CD4-positive, CD25-positive, alpha-beta regulatory T cell (primary cell): ENCODE measurements at regions not wholly inside any gene's neighbourhood (a gene's known extent, or its start where the extent isn't known, plus 50 kb on each side); places are given as distances from the start of the nearest gene placed in this dataset.

Experiments used
- ATAC-seq, 2 donors: fragments of 150-1000 bp; cut with Tn5 transposase; one replicate each; pipeline ENCODE4 v1.10.0; 2021; ENCODE audit warnings: low read depth in 2 of 2, moderate number of reproducible peaks in 2 of 2, moderate library complexity in 1 of 2
- DNase-seq, 3 donors: peaks; one replicate each; pipeline versions ENCODE4 v3.0.0 to v3.0.0-alpha.2; 2012 to 2022; ENCODE audit warnings: mixed read lengths in 1 of 3
- H3K27ac ChIP-seq: one replicate; pipeline ENCODE4 v1.7.0; 2013; ENCODE audit warnings: mild to moderate bottlenecking, low read length; ENCODE audit not compliant: insufficient read depth, poor library complexity, severe bottlenecking
- H3K27me3 ChIP-seq: one replicate; pipeline ENCODE4 v1.7.0; 2013; ENCODE audit warnings: low read length; ENCODE audit not compliant: control insufficient read depth, insufficient read depth
- H3K36me3 ChIP-seq: one replicate; pipeline ENCODE4 v1.7.0; 2013; ENCODE audit warnings: mild to moderate bottlenecking, low read length, moderate library complexity; ENCODE audit not compliant: control insufficient read depth, insufficient read depth
- H3K4me1 ChIP-seq: 2 replicates; pipeline ENCODE4 v1.7.0; 2013; ENCODE audit warnings: mild to moderate bottlenecking, low read length; ENCODE audit not compliant: insufficient read depth, control insufficient read depth, poor library complexity, severe bottlenecking
- H3K4me3 ChIP-seq: one replicate; pipeline ENCODE4 v1.7.0; 2013; ENCODE audit warnings: low read depth, mild to moderate bottlenecking, low read length, moderate library complexity
- H3K9me3 ChIP-seq, 2 experiments: 1 replicate in 1 of 2; 2 replicates in 1 of 2; pipeline ENCODE4 v1.7.0; 2013; ENCODE audit warnings: low read length in 2 of 2, mild to moderate bottlenecking in 1 of 2, moderate library complexity in 1 of 2; ENCODE audit not compliant: control insufficient read depth in 2 of 2
- H3K27ac Mint-ChIP-seq, 3 donors: one replicate each; pipeline ENCODE4 v1.8.0; 2020 to 2022; ENCODE audit warnings: mild to moderate bottlenecking in 3 of 3, mixed read lengths in 3 of 3, moderate library complexity in 2 of 3
- H3K27me3 Mint-ChIP-seq: one replicate; pipeline ENCODE4 v1.8.0; 2022; ENCODE audit warnings: mild to moderate bottlenecking, mixed read lengths
- H3K36me3 Mint-ChIP-seq: one replicate; pipeline ENCODE4 v1.8.0; 2020; ENCODE audit warnings: mixed read lengths
- H3K4me1 Mint-ChIP-seq, 4 donors: one replicate each; pipeline ENCODE4 v1.8.0; 2020 to 2022; ENCODE audit warnings: mixed read lengths in 4 of 4, mild to moderate bottlenecking in 1 of 4
- H3K4me3 Mint-ChIP-seq, 4 donors: one replicate each; pipeline ENCODE4 v1.8.0; 2020 to 2022; ENCODE audit warnings: mild to moderate bottlenecking in 4 of 4, mixed read lengths in 4 of 4, moderate library complexity in 3 of 4
- H3K9me3 Mint-ChIP-seq, 7 donors: one replicate each; pipeline ENCODE4 v1.8.0; 2020 to 2022; ENCODE audit warnings: mixed read lengths in 7 of 7, mild to moderate bottlenecking in 3 of 7, moderate library complexity in 2 of 7

DNA sequence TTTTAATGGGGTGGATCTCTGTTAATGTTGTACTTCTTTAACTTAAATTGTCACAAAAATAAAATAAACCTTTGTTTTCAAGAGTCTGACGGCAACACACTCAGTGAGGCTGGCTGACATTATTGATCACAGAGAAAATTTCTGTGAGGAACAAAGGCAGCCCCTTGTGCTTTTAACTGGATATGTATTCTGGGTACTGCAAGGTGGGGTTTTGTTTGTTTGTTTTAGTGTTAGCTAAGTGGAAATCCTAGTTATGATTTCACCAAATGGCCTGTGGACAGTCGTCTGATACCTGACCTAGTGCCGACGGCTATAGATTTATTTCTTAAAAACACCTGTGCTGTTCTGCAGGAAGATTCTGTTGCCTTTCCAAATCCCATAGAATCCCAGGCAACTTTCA is 1329.5 kb upstream of the ZEB2 start:
- H3K36me3 ChIP-seq: no peaks in the 10 kb centered on the region
- no peak overlapping the region for H3K4me3 ChIP-seq
- no peaks in the 10 kb centered on the region for H3K9me3 ChIP-seq
- Mint-ChIP-seq H3K27me3 (no peaks in the 10 kb centered on the region), H3K4me3 (no peak overlapping the region), H3K4me1 (no peaks in the 10 kb centered on the region), H3K9me3 (peaks cover 0 to 6% (median 1%) of the 10 kb centered on the region in 7 donors), H3K36me3 (no peaks in the 10 kb centered on the region), H3K27ac (no peak overlapping the region)
- no peaks in the 10 kb centered on the region for H3K27me3 ChIP-seq
- no peak overlapping the region for H3K27ac ChIP-seq
- H3K4me1 ChIP-seq: no peaks in the 10 kb centered on the region
- ATAC-seq (no peak), DNase-seq (no peak)

DNA sequence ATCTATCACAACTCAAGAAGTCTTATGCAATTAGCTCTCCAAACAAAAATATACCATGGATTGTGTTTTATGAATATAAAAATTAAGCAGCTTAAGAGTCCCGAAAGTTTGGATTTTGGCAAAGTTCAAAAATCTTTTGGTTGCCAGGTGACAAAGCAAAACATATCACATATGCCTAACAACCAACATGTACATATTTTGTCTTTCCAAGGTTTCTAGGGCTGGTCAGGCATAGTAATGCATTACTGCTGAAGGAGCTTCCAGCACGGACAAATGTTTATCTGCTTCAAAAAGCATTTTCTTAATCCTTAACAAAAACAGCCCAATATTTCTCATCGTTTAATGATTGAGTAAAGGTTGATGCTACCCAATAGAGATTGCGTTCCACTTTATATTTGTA is 1327.1 kb upstream of the ZEB2 start:
- no peak for ATAC-seq
- no peaks in the 10 kb centered on the region for H3K4me1 Mint-ChIP-seq
- Histone ChIP-seq H3K36me3 (no peaks in the 10 kb centered on the region), H3K4me3 (no peak overlapping the region), H3K9me3 (no peaks in the 10 kb centered on the region), H3K27ac (no peak overlapping the region), H3K27me3 (no peaks in the 10 kb centered on the region), H3K4me1 (no peaks in the 10 kb centered on the region)
- no peak for DNase-seq
- peaks cover 0 to 6% (median 1%) of the 10 kb centered on the region in 7 donors for H3K9me3 Mint-ChIP-seq
- no peak overlapping the region for H3K4me3 Mint-ChIP-seq
- no peaks in the 10 kb centered on the region for H3K27me3 Mint-ChIP-seq
- H3K36me3 Mint-ChIP-seq: no peaks in the 10 kb centered on the region
- no peak overlapping the region for H3K27ac Mint-ChIP-seq

DNA sequence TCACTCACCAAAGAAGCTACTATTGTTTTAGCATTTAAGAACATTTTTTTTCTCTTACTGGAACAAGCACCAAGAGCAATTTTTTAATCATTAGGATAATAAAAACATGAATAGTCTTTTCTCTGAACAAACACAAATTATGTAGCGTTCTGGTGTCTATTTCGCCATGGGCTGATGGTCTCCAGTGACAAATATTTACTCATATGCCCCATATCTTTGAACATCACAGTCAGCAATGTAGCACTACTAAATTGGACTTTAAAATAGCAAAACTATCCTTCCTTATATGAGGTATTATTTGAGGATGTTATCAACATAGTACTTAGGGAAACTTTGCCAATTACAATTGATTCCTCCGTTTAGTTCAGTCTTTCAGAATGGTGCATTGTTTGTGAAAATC is 1326.0 kb upstream of the ZEB2 start:
- no peak overlapping the region for H3K27ac ChIP-seq
- Mint-ChIP-seq H3K27ac (no peak overlapping the region), H3K9me3 (peaks cover 0 to 4% (median 2%) of the 10 kb centered on the region in 7 donors), H3K4me3 (no peak overlapping the region), H3K36me3 (no peaks in the 10 kb centered on the region), H3K4me1 (no peaks in the 10 kb centered on the region), H3K27me3 (no peaks in the 10 kb centered on the region)
- H3K27me3 ChIP-seq: no peaks in the 10 kb centered on the region
- H3K4me1 ChIP-seq: no peaks in the 10 kb centered on the region
- ATAC-seq (no peak), DNase-seq (no peak)
- H3K4me3 ChIP-seq: no peak overlapping the region
- H3K36me3 ChIP-seq: no peaks in the 10 kb centered on the region
- no peaks in the 10 kb centered on the region for H3K9me3 ChIP-seq

DNA sequence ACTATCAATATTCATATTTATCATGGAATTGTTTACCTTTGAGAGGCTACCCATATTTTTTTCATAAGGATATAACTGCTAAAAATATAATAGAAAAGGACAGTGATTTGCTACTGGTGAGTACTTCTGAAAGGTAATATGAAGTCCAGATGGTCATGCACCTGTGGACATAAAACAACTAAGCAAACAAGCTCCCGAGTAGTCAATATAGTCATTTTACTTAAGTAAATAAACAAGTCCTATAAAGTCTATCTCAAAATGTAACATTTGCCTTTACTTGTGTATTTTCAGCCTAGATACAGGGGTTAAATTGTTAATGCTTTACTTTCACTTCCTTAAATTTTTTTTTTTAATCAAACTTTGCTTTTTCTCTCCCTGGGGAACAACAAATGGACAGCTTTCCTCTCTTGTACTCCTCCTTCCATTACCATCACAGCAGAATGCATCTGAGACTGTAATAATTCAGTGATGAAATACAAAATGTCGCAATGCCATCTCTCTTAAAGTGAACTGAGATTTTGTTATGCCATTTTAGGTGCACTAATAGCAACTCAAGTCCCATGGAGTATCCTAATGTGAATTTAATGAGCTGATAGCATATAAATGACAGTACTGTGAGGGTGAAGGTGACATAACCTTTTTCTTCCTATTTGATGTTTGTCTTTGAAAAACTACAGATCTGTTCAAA is 1325.4 kb upstream of the ZEB2 start:
- H3K4me3 Mint-ChIP-seq: no peak overlapping the region
- no peaks in the 10 kb centered on the region for H3K27me3 Mint-ChIP-seq

DNA sequence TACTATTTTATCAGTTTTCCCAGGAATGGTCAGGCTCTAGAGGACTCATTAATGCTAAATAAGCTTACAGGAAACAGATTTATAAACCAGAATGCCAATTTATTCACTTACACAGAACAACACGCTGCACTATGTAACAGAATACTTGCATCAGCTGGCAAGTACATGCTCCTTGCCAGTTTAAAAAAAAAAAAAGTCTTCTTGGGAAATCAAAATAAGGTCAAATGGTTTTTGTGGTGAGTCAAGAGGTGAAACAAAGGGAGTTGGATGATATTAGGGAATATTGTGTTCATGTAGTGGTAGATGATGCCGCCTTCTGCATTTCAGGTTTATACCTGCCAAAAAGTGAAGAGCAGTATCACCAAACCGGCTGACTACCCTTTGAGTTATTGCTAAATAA is 1322.1 kb upstream of the ZEB2 start:
- H3K4me1 Mint-ChIP-seq: no peaks in the 10 kb centered on the region
- DNase-seq (no peak), ATAC-seq (no peak)
- H3K36me3 Mint-ChIP-seq: no peaks in the 10 kb centered on the region
- H3K36me3 ChIP-seq: no peaks in the 10 kb centered on the region
- no peaks in the 10 kb centered on the region for H3K9me3 ChIP-seq
- H3K9me3 Mint-ChIP-seq: peaks cover 0 to 9% (median 3%) of the 10 kb centered on the region in 7 donors
- no peaks in the 10 kb centered on the region for H3K27me3 Mint-ChIP-seq
- no peak overlapping the region for H3K4me3 ChIP-seq
- no peak overlapping the region for H3K27ac ChIP-seq
- H3K27ac Mint-ChIP-seq: no peak overlapping the region
- no peaks in the 10 kb centered on the region for H3K27me3 ChIP-seq
- no peaks in the 10 kb centered on the region for H3K4me1 ChIP-seq
- no peak overlapping the region for H3K4me3 Mint-ChIP-seq

More for the DNA sequence above, 1325.4 kb upstream of the ZEB2 start:
- Histone ChIP-seq H3K4me1 (no peaks in the 10 kb centered on the region), H3K27me3 (no peaks in the 10 kb centered on the region), H3K36me3 (no peaks in the 10 kb centered on the region), H3K27ac (no peak overlapping the region), H3K4me3 (no peak overlapping the region), H3K9me3 (no peaks in the 10 kb centered on the region)
- Mint-ChIP-seq H3K27ac (no peak overlapping the region), H3K36me3 (no peaks in the 10 kb centered on the region), H3K9me3 (peaks cover 0 to 4% (median 2%) of the 10 kb centered on the region in 7 donors), H3K4me1 (no peaks in the 10 kb centered on the region)
- DNase-seq (no peak), ATAC-seq (no peak)

DNA sequence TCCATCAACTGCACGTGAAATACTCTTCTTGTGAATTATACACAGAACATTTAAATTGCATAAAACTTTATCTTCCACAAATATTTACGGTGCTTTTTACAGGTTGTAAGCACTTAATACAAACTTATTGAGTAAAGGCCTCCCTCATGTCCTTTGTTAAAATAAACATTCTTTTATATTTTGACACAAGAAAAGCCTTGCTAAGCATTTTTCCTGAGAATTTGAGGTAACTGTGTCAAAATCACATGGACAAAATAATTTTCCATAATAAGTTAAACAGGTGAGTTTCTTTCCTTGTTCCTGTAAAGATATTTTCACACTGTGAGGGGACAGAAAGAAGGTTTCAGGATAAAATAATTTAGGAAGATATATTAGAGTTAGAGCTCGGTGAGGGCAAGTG is 1317.1 kb upstream of the ZEB2 start:
- no peaks in the 10 kb centered on the region for H3K36me3 ChIP-seq
- H3K36me3 Mint-ChIP-seq: no peaks in the 10 kb centered on the region
- no peak overlapping the region for H3K4me3 Mint-ChIP-seq
- ATAC-seq (no peak), DNase-seq (no peak)
- H3K9me3 Mint-ChIP-seq: peaks cover 0 to 7% (median 2%) of the 10 kb centered on the region in 7 donors
- H3K4me1 ChIP-seq: no peaks in the 10 kb centered on the region
- no peaks in the 10 kb centered on the region for H3K9me3 ChIP-seq
- H3K27me3 ChIP-seq: no peaks in the 10 kb centered on the region
- H3K4me1 Mint-ChIP-seq: no peaks in the 10 kb centered on the region
- no peaks in the 10 kb centered on the region for H3K27me3 Mint-ChIP-seq
- H3K27ac ChIP-seq: no peak overlapping the region
- H3K27ac Mint-ChIP-seq: no peak overlapping the region
- no peak overlapping the region for H3K4me3 ChIP-seq

DNA sequence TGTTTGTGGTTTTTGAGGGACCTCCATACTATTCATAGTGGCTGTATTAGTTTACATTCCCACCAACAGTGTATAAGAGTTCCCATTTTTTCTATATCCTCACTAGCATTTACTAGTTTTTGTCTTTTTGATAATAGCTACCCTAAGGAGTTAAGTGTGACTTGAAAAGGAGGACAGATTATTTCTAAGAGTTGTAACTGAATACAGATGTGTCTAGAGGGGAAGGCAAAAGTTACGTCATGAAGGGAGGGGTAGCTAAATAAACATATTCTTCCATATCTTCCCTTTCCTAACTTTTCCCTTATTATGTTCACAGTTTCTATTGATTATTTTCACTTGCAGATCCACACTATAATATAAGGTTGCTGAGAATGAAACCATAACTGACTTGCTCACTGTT is 1315.7 kb upstream of the ZEB2 start:
- H3K36me3 ChIP-seq: no peaks in the 10 kb centered on the region
- no peak overlapping the region for H3K4me3 Mint-ChIP-seq
- no peaks in the 10 kb centered on the region for H3K4me1 ChIP-seq
- no peaks in the 10 kb centered on the region for H3K27me3 Mint-ChIP-seq
- ATAC-seq (no peak), DNase-seq (no peak)
- no peaks in the 10 kb centered on the region for H3K27me3 ChIP-seq
- H3K4me3 ChIP-seq: no peak overlapping the region
- H3K27ac ChIP-seq: no peak overlapping the region
- H3K4me1 Mint-ChIP-seq: no peaks in the 10 kb centered on the region
- no peaks in the 10 kb centered on the region for H3K9me3 ChIP-seq
- peaks cover 0 to 11% (median 0%) of the 10 kb centered on the region in 7 donors for H3K9me3 Mint-ChIP-seq
- no peak overlapping the region for H3K27ac Mint-ChIP-seq
- no peaks in the 10 kb centered on the region for H3K36me3 Mint-ChIP-seq

DNA sequence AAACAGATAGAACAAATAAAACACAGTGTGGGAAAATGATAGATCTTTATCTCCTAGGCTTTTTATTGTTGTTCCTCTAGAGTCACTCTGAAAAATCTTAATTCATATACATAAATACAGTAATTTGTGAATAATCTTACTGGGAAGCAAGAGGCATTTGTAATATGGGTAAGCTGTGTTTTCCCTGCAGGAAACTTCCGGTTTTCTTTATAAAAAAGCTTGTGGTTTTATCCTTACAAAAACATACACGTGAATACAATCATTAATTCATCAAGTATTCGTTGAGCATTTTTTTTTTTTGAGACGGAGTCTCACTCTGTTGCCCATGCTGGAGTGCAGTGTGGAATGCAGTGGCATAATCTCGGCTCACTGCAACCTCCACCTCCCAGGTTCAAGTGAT is 1312.8 kb upstream of the ZEB2 start:
- no peaks in the 10 kb centered on the region for H3K27me3 Mint-ChIP-seq
- ATAC-seq: no peak
- no peak overlapping the region for H3K4me3 Mint-ChIP-seq

More for the DNA sequence above, 1312.8 kb upstream of the ZEB2 start:
- H3K27me3 ChIP-seq: no peaks in the 10 kb centered on the region
- Mint-ChIP-seq H3K4me1 (no peaks in the 10 kb centered on the region), H3K27ac (no peak overlapping the region), H3K9me3 (peaks cover 0 to 11% (median 3%) of the 10 kb centered on the region in 7 donors), H3K36me3 (no peaks in the 10 kb centered on the region)
- DNase-seq: no peak
- H3K4me3 ChIP-seq: no peak overlapping the region
- no peaks in the 10 kb centered on the region for H3K4me1 ChIP-seq
- H3K36me3 ChIP-seq: no peaks in the 10 kb centered on the region
- H3K9me3 ChIP-seq: no peaks in the 10 kb centered on the region
- H3K27ac ChIP-seq: no peak overlapping the region
